Aorta (tissue), 5 donors: ENCODE measurements at regions not wholly inside any gene's neighbourhood (a gene's known extent, or its start where the extent isn't known, plus 50 kb on each side); places are given as distances from the start of the nearest gene placed in this dataset.

Source experiments
- ATAC-seq: fragments of 200-7000 bp; cut with Tn5 transposase; one replicate; pipeline ENCODE4 v1.9.1; 2022; ENCODE audit warnings: moderate library complexity; ENCODE audit not compliant: low FRiP score
- DNase-seq, 2 donors: peaks; one replicate each; pipeline ENCODE4 v3.0.0-alpha.2; 2020
- H3K27ac ChIP-seq, 2 donors: one replicate each; pipeline ENCODE4 v1.5.1; 2013; ENCODE audit warnings: low read length in 2 of 2, mild to moderate bottlenecking in 2 of 2, moderate library complexity in 2 of 2, control low read depth in 1 of 2, inconsistent platforms in 1 of 2, low read depth in 1 of 2
- H3K27me3 ChIP-seq, 2 donors: one replicate each; pipeline ENCODE4 v1.6.1; 2013; ENCODE audit warnings: control low read depth in 1 of 2, low read length in 1 of 2, mild to moderate bottlenecking in 1 of 2, moderate library complexity in 1 of 2; ENCODE audit not compliant: insufficient read depth in 2 of 2, control insufficient read depth in 1 of 2
- H3K36me3 ChIP-seq, 2 donors: one replicate each; pipeline ENCODE4 v1.6.1; 2013; ENCODE audit warnings: control low read depth in 1 of 2, low read length in 1 of 2, mild to moderate bottlenecking in 1 of 2; ENCODE audit not compliant: insufficient read depth in 2 of 2, control insufficient read depth in 1 of 2
- H3K4me1 ChIP-seq, 2 donors: one replicate each; pipeline ENCODE4 v1.6.1; 2013; ENCODE audit warnings: low read length in 2 of 2, control low read depth in 1 of 2, mild to moderate bottlenecking in 1 of 2, moderate library complexity in 1 of 2; ENCODE audit not compliant: insufficient read depth in 2 of 2, control insufficient read depth in 1 of 2
- H3K4me3 ChIP-seq, 2 donors: one replicate each; pipeline ENCODE4 v1.5.1; 2013; ENCODE audit warnings: low read length in 2 of 2, control low read depth in 1 of 2, mild to moderate bottlenecking in 1 of 2
- H3K9me3 ChIP-seq: one replicate; pipeline ENCODE4 v1.6.1; 2013; ENCODE audit warnings: mild to moderate bottlenecking, low read length; ENCODE audit not compliant: control insufficient read depth
- WGBS, 2 donors: extraction: QIAGEN DNeasy Blood & Tissue Kit; methylation state at CpG; one replicate each; pipeline ENCODE4 v1.1.7; 2013; 5-methylcytosine and 5-hydroxymethylcytosine counted together
- intact Hi-C, 2 donors: fragments of 100-400 bp; cut with DNase I; formaldehyde crosslinking; loops; one replicate each; pipeline versions ENCODE4 v1.14.2 to v1.15.0; 2022
- donor health status: healthy with polysubstance abuse.
- donor health status: Bipolar disorder and iron deficiency.
- donor health status: DM: no; HTN: no; CAD: no.
- donor health status: DM: no; HTN: no; CAD: no.
- donor health status: DM: yes; HTN: yes; CAD: no.

- Histone ChIP-seq H3K27me3 (no peaks in the 10 kb centered on the region), H3K4me3 (no peak overlapping the region), H3K27ac (no peak overlapping the region), H3K9me3 (no peaks in the 10 kb centered on the region), H3K4me1 (no peaks in the 10 kb centered on the region), H3K36me3 (no peaks in the 10 kb centered on the region)
- no peak for ATAC-seq
- intact Hi-C loops, result no loop called here
- DNase-seq, result no peak
- whole genome bisulfite sequencing, 2 donors, result 73 to 79% methylated on average over 8 of the region's 8 CpGs
Observed at GRCh38 chr9:88684046-88684445, 149.1 kb downstream of the NXNL2 start.

DNA sequence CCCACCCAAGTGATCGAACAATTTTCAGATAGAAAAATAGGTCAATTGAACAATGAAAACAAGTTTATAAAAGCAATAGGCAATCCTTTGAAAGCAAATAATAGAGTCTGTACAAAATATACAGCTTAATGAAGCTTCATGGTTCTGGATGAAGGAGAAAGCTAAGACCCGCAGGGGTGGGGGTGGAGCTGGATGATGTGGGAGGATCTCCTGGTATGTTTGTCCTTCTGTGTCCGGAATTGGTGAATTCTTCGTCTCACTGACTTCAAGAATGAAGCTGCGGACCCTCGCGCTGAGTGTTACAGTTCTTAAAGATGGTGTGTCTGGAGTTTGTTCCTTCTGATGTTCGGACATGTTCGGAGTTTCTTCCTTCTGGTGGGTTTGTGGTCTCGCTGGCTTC, 149.9 kb downstream of the NXNL2 start:
- ATAC-seq, result no peak
- 72 to 85% methylated on average over 9 to 10 of the region's 10 CpGs for WGBS, 2 donors

GRCh38 chr9:88685966-88686365, 151.0 kb downstream of the NXNL2 start:
- no peak overlapping the region for H3K4me3 ChIP-seq
- no peaks in the 10 kb centered on the region for H3K9me3 ChIP-seq
- ATAC-seq (no peak), DNase-seq (no peak)
- intact Hi-C loops, result no loop called here
- no peaks in the 10 kb centered on the region for H3K36me3 ChIP-seq
- 92 to 95% methylated on average over 21 to 22 of the region's 22 CpGs for WGBS, 2 donors
- H3K27ac ChIP-seq, result no peak overlapping the region
- H3K4me1 ChIP-seq, result no peaks in the 10 kb centered on the region
- no peaks in the 10 kb centered on the region for H3K27me3 ChIP-seq

More for the DNA sequence above, 149.9 kb downstream of the NXNL2 start:
- Histone ChIP-seq H3K27ac (no peak overlapping the region), H3K4me1 (no peaks in the 10 kb centered on the region), H3K4me3 (no peak overlapping the region), H3K36me3 (no peaks in the 10 kb centered on the region), H3K9me3 (no peaks in the 10 kb centered on the region), H3K27me3 (no peaks in the 10 kb centered on the region)
- intact Hi-C loops, result no loop called here
- no peak for DNase-seq

DNA sequence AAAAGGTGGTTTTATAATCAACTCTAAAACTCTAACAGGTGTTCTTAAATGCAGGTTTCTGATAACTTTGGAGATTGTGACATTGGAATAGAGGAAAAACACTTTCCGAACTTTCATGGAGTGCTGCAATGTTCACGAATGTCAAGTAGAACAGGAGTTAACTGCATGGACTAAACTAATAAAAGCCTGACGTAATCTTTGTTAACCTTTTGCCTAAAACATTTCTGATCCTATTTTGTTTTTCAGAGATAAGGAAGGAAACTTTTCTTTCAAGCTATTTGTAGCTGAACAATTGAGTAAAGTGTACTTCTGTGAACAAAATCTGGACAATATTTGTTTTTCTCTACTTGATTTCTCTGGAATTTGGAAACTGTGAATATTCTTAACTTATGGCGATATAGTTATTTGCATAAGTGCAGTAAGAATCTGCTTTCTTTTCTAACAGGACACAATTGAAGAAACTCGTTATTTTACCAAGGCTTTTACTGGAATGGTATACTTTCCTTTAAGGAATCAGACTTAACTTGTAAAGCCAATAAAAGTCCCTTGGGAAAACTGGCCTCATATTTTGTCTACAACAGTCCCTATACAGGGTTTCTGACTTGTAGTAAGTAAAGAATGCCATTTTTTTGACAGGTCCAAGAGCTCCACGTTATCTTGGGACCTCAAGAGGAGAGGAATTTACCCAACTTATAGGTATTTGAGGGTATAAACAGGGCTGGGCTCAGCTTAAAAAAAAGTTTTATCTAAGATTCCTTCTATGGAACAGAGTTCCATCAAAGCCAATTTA, 154.7 kb downstream of the NXNL2 start:
- ATAC-seq (no peak), DNase-seq (no peak)
- no peaks in the 10 kb centered on the region for H3K9me3 ChIP-seq
- no peaks in the 10 kb centered on the region for H3K4me1 ChIP-seq
- intact Hi-C loops, result no loop called here
- 30 to 38% methylated on average over 6 of the region's 6 CpGs for WGBS, 2 donors
- no peaks in the 10 kb centered on the region for H3K36me3 ChIP-seq
- H3K27ac ChIP-seq, result no peak overlapping the region
- no peaks in the 10 kb centered on the region for H3K27me3 ChIP-seq
- no peak overlapping the region for H3K4me3 ChIP-seq

- ATAC-seq (no peak), DNase-seq (no peak)
- H3K9me3 ChIP-seq, result no peaks in the 10 kb centered on the region
- no peaks in the 10 kb centered on the region for H3K36me3 ChIP-seq
- H3K27ac ChIP-seq, result no peak overlapping the region
- H3K27me3 ChIP-seq, result no peaks in the 10 kb centered on the region
- no peaks in the 10 kb centered on the region for H3K4me1 ChIP-seq
- no peak overlapping the region for H3K4me3 ChIP-seq
- intact Hi-C loops, result no loop called here
- WGBS, 2 donors, result 95 to 98% methylated on average over 3 of the region's 3 CpGs
Observed at GRCh38 chr9:88690628-88691027, 155.7 kb downstream of the NXNL2 start.

DNA sequence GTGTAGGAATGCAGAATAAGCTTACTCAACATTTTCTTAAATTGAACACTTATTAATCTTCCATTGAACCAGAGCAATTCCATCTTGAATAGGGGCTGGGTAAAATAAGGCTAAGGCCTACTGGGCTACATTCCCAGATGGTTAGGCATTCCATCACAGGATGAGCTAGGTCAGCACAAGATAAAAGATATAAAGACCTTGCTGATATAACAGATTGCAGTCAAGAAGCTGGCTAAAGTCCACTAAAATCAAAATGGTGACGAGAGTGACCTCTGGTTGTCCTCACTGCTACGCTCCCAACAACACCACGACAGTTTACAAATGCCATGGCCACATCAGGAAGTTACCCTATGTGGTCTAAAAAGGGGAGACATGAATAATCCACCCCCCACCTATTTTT, 156.1 kb downstream of the NXNL2 start:
- Histone ChIP-seq H3K9me3 (no peaks in the 10 kb centered on the region), H3K4me3 (no peak overlapping the region), H3K36me3 (no peaks in the 10 kb centered on the region), H3K27ac (no peak overlapping the region), H3K4me1 (no peaks in the 10 kb centered on the region), H3K27me3 (no peaks in the 10 kb centered on the region)
- intact Hi-C loops, result no loop called here
- DNase-seq, result no peak
- no peak for ATAC-seq
- 93 to 98% methylated on average over 3 of the region's 3 CpGs for WGBS, 2 donors

DNA sequence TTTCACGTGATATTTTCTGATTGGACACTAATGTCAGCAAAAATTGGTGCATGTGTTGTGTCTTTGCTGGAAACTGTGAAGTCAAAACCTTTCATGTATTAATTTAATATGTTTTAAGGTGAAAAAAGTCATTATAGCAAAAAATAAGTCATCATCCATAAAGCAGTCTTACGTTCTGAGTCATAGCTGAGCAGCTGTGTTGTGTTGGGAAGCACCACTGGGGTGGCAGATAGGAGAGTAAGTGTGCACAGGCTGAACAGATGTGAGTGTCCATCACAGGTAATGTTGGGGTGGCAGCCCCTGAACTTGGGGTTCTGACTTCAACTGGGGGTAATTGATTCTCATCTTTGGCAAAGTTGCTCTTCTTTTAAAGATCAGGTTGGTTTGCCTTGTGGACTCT, 156.8 kb downstream of the NXNL2 start:
- Histone ChIP-seq H3K4me1 (no peaks in the 10 kb centered on the region), H3K9me3 (no peaks in the 10 kb centered on the region), H3K4me3 (no peak overlapping the region), H3K27ac (no peak overlapping the region), H3K27me3 (no peaks in the 10 kb centered on the region), H3K36me3 (no peaks in the 10 kb centered on the region)
- intact Hi-C loops, result no loop called here
- 88 to 95% methylated on average over 2 of the region's 2 CpGs for WGBS, 2 donors
- no peak for ATAC-seq
- no peak for DNase-seq

DNA sequence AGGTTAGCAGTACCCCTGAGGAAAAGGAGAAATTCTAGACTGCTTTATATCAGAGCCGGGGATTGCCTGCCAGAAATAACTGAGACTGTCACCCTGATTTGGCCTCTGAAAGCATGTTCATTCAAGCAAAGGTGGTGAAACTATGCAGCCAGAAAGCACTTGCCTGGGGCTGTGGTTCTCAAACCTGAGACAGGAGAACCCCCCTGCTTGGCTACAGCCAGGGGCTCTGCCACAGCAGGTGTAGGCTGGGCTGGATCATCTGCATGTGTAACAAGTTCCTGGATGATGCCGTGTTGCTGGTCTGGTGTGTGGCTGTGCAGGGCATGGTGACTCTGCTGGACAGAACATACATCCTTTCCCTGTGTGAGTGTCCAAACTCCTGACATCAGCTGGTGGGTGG, 157.8 kb downstream of the NXNL2 start:
- H3K4me3 ChIP-seq, result no peak overlapping the region
- no peaks in the 10 kb centered on the region for H3K4me1 ChIP-seq
- ATAC-seq, result no peak
- H3K9me3 ChIP-seq, result no peaks in the 10 kb centered on the region
- intact Hi-C loops, result no loop called here
- H3K27me3 ChIP-seq, result no peaks in the 10 kb centered on the region
- H3K27ac ChIP-seq, result no peak overlapping the region
- H3K36me3 ChIP-seq, result no peaks in the 10 kb centered on the region
- WGBS, 2 donors, result 50 to 74% methylated on average over 2 of the region's 2 CpGs
- no peak for DNase-seq

GRCh38 chr9:88694625-88695024, 159.6 kb downstream of the NXNL2 start:
- no peak for ATAC-seq
- WGBS, 2 donors, result 67 to 75% methylated on average over 12 of the region's 12 CpGs
- no peak overlapping the region for H3K27ac ChIP-seq
- no peaks in the 10 kb centered on the region for H3K27me3 ChIP-seq
- intact Hi-C loops, result no loop called here
- peaks cover under 1% of the 10 kb centered on the region for H3K9me3 ChIP-seq
- H3K36me3 ChIP-seq, result no peaks in the 10 kb centered on the region
- H3K4me3 ChIP-seq, result no peak overlapping the region
- no peak for DNase-seq
- no peaks in the 10 kb centered on the region for H3K4me1 ChIP-seq
